CD4-positive, alpha-beta T cell (primary cell): ENCODE measurements at regions not wholly inside any gene's neighbourhood (a gene's known extent, or its start where the extent isn't known, plus 50 kb on each side); places are given as distances from the start of the nearest gene placed in this dataset.
"Not testable (repeated sequence)": the region's sequence is repeated elsewhere in the genome, so short reads cannot be mapped to it uniquely, and the experiment has no call there.

Experiments used
- ATAC-seq: fragments of 200-7000 bp; cut with Tn5 transposase; one replicate; pipeline ENCODE4 v1.10.0; 2022; ENCODE audit warnings: mild to moderate bottlenecking; ENCODE audit not compliant: poor library complexity
- CTCF ChIA-PET: fragments of 350-600 bp; sonication (Branson Sonifier 250); formaldehyde crosslinking; loops from one replicate; lab custom pipeline; 2021; ENCODE audit warnings: antibody characterized with exemption, inconsistent platforms; lab: Charles Lee
- POLR2A ChIA-PET: fragments of 350-600 bp; sonication (Branson Sonifier 250); formaldehyde crosslinking; loops from one replicate; lab custom pipeline; 2021; ENCODE audit warnings: antibody characterized with exemption, inconsistent platforms; lab: Charles Lee
- DNase-seq, 14 experiments: peaks; one replicate each; pipeline ENCODE4 v3.0.0-alpha.2; 2013 to 2020; ENCODE audit warnings: mixed read lengths in 2 of 14
- H3K27ac ChIP-seq, 2 donors: one replicate each; pipeline versions ENCODE4 v1.5.1 to v1.7.0; 2013; ENCODE audit warnings: low read length in 2 of 2, low read depth in 1 of 2, mild to moderate bottlenecking in 1 of 2
- H3K27me3 ChIP-seq, 2 experiments: 1 replicate in 1 of 2; 2 replicates in 1 of 2; pipeline versions ENCODE4 v1.6.1 to v1.7.0; 2013; ENCODE audit warnings: low read length in 2 of 2, control low read depth in 1 of 2, mild to moderate bottlenecking in 1 of 2, moderate library complexity in 1 of 2; ENCODE audit not compliant: insufficient read depth in 2 of 2, control insufficient read depth in 1 of 2
- H3K36me3 ChIP-seq: one replicate; pipeline ENCODE4 v1.6.1; 2013; ENCODE audit warnings: low read length, control low read depth; ENCODE audit not compliant: insufficient read depth
- H3K4me1 ChIP-seq: one replicate; pipeline ENCODE4 v1.6.1; 2013; ENCODE audit warnings: low read length, control low read depth; ENCODE audit not compliant: insufficient read depth
- H3K4me3 ChIP-seq: one replicate; pipeline ENCODE4 v1.5.1; 2013; ENCODE audit warnings: mild to moderate bottlenecking, low read length, moderate library complexity
- H3K9me3 ChIP-seq, 2 experiments: 1 replicate in 1 of 2; 2 replicates in 1 of 2; pipeline versions ENCODE4 v1.6.1 to v1.7.0; 2013; ENCODE audit warnings: low read length in 2 of 2, mild to moderate bottlenecking in 2 of 2, control low read depth in 1 of 2, moderate library complexity in 1 of 2; ENCODE audit not compliant: control insufficient read depth in 1 of 2, insufficient read depth in 1 of 2
- H3K27ac Mint-ChIP-seq: one replicate; pipeline ENCODE4 v1.8.0; 2020; ENCODE audit warnings: mixed read lengths
- H3K27me3 Mint-ChIP-seq: one replicate; pipeline ENCODE4 v1.8.0; 2021; ENCODE audit warnings: mixed read lengths
- H3K36me3 Mint-ChIP-seq: one replicate; pipeline ENCODE4 v1.8.0; 2021; ENCODE audit warnings: low read depth, mixed read lengths
- H3K4me1 Mint-ChIP-seq: one replicate; pipeline ENCODE4 v1.8.0; 2021; ENCODE audit warnings: low read depth, mixed read lengths
- H3K4me3 Mint-ChIP-seq: one replicate; pipeline ENCODE4 v1.8.0; 2020; ENCODE audit warnings: mild to moderate bottlenecking, mixed read lengths
- H3K9me3 Mint-ChIP-seq: one replicate; pipeline ENCODE4 v1.8.0; 2020; ENCODE audit warnings: mixed read lengths
- intact Hi-C, 2 experiments: fragments of 100-400 bp; cut with DNase I in 1 of 2; cut with micrococcal nuclease in 1 of 2; formaldehyde crosslinking; loops; one replicate each; pipeline versions ENCODE4 v1.15.1 to v1.9.0; 2023 to 2025; cut with DNase I, micrococcal nuclease
- TF ChIP-seq, protein P1 (sequence below): fragments of 200-600 bp; IDR thresholded peaks from one replicate; pipeline ENCODE4 v1.8.0; 2022; ENCODE audit warnings: antibody characterized with exemption, mild to moderate bottlenecking

DNA sequence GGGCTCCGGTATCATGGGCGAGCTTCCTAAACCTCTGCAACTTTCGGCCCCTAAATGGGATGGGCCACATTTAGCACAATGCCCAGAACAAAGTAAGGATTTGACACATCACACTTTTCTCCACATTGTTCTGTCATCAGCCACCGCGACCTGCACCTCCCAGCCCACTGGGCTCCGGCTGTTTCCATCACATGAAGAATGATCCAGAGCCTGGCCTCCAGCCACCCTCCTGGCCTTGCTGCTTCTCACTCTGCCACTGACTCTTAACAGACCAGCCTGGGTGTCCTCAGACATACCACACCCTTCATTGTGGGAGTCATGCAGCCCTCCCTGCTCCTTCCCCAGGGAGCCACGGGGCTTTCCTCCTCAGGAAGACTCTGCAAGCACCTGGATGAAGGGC is 113.7 kb downstream of the IGLL1 start:
- Mint-ChIP-seq H3K27ac (no peak overlapping the region), H3K9me3 (no peaks in the 10 kb centered on the region), H3K4me3 (no peak overlapping the region), H3K4me1 (no peaks in the 10 kb centered on the region), H3K27me3 (peaks cover 5% of the 10 kb centered on the region), H3K36me3 (no peaks in the 10 kb centered on the region)
- H3K27ac ChIP-seq, result no peak overlapping the region
- CTCF ChIA-PET, result no interaction called here
- H3K4me1 ChIP-seq, result no peaks in the 10 kb centered on the region
- H3K36me3 ChIP-seq, result no peaks in the 10 kb centered on the region
- no peaks in the 10 kb centered on the region for H3K9me3 ChIP-seq
- intact Hi-C loops, result no loop called here
- ATAC-seq (no peak), DNase-seq (no peak)
- H3K27me3 ChIP-seq, result peaks cover 2 to 13% of the 10 kb centered on the region in 2 experiments
- TF ChIP-seq, protein P1, sequence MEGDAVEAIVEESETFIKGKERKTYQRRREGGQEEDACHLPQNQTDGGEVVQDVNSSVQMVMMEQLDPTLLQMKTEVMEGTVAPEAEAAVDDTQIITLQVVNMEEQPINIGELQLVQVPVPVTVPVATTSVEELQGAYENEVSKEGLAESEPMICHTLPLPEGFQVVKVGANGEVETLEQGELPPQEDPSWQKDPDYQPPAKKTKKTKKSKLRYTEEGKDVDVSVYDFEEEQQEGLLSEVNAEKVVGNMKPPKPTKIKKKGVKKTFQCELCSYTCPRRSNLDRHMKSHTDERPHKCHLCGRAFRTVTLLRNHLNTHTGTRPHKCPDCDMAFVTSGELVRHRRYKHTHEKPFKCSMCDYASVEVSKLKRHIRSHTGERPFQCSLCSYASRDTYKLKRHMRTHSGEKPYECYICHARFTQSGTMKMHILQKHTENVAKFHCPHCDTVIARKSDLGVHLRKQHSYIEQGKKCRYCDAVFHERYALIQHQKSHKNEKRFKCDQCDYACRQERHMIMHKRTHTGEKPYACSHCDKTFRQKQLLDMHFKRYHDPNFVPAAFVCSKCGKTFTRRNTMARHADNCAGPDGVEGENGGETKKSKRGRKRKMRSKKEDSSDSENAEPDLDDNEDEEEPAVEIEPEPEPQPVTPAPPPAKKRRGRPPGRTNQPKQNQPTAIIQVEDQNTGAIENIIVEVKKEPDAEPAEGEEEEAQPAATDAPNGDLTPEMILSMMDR, result no peak
- H3K4me3 ChIP-seq, result no peak overlapping the region
- POLR2A ChIA-PET, result no interaction called here

DNA sequence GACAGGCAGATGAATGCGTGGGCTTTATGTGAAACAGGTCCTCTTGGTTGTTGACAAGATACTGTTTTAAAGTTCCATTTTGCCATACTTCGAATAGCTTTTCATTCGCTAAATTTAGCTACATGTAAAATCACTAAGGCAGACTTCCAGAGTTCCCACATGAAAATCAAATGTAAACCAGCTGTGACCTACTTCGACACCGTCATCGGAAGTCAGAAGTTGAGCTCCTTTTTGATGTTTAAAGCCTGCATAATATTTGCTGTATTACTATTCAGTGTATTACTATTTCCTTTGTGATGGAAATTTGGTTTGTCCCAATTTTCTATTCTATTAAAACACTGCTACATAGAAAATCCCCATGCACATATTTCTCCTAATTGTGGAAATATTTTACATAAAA is 115.3 kb downstream of the IGLL1 start:
- H3K4me1 ChIP-seq, H3K36me3 Mint-ChIP-seq, H3K27ac ChIP-seq, H3K9me3 Mint-ChIP-seq, H3K4me3 ChIP-seq, POLR2A ChIA-PET, intact Hi-C loops, ATAC-seq, H3K27ac Mint-ChIP-seq, H3K9me3 ChIP-seq, DNase-seq, H3K4me3 Mint-ChIP-seq, H3K4me1 Mint-ChIP-seq, H3K36me3 ChIP-seq, H3K27me3 Mint-ChIP-seq: not testable (repeated sequence)
- CTCF ChIA-PET, result interaction anchor here (1.5 kb wide), 1 partner anchor 10 kb away, joined by 4 read pairs; no protein-coding TSS in a partner anchor
- peaks cover 9 to 19% of the 10 kb centered on the region in 2 experiments for H3K27me3 ChIP-seq

DNA sequence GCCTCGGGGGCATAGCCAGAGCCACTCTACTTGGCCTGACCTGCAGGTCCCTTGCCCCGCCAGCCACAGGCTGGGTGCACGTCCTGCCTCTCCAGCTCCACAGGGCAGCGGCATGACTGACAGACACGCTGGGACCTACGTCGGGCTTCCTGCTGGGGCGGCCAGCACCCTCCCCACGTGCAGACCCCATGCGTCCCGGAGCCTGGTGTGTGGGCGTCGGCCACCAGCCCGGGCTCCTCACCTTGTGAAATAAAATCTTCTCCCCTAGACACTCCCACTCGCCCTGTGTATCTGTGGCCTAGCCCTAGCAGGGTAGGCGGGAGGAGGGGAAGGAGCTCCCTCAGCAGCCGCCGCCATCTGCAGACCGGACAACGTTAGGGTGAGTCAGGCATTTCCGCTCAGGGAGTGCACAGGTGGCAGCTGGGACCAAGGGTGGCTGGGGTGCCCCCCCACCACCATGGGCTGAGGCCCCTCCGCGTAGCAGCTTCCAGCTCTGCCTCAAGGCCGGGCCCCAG is 119.5 kb downstream of the IGLL1 start:
- H3K27ac ChIP-seq, H3K27ac Mint-ChIP-seq, CTCF ChIA-PET, POLR2A ChIA-PET, intact Hi-C loops, H3K9me3 Mint-ChIP-seq, H3K4me3 ChIP-seq, ATAC-seq, H3K4me1 ChIP-seq, H3K4me3 Mint-ChIP-seq, H3K36me3 ChIP-seq, DNase-seq, H3K36me3 Mint-ChIP-seq: not testable (repeated sequence)
- Mint-ChIP-seq H3K4me1 (peaks cover 12% of the 10 kb centered on the region), H3K27me3 (peaks cover 24% of the 10 kb centered on the region)
- peaks cover 0 to 17% of the 10 kb centered on the region in 2 experiments for H3K9me3 ChIP-seq
- H3K27me3 ChIP-seq, result peaks cover 21 to 32% of the 10 kb centered on the region in 2 experiments

DNA sequence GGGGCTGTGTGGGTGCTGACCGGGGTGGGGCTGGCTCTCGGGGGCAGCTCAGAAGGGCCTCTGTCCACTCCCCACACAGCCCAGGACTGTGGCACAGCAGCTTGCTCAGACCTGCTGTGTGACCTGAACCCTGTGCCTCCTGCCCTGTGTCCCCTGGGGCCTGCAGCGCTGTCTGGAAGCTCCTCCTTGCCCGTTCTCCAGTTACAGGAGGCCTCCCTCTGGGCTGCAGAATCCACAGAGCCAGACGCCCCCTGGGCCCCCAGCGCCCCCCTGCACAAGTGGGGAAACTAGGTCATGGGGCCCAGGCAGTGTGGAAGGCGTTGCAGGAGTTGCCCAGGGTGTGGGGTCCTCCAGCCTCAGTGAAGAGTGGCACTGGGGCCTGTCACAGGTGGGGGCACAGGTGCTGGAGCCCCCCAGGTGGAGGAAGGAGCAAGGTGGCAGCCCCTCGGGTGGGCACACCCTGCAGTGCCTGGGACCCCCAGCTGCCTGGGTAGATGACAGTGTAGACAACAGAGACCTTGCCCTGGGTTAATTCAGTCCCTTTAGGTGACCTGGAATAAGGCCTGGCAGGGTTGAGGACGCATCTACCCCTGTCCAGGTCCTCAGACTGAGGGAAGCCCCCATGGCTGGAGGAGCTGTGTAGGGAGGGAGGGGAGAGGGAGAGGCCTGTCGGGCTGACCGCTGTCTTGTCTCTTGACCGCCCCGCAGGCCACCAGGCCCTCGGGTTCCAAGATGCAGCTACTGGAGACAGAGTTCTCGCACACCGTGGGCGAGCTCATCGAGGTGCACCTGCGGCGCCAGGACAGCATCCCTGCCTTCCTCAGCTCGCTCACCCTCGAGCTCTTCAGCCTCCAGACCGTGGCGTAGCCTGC is 120.2 kb downstream of the IGLL1 start:
- DNase-seq, POLR2A ChIA-PET, CTCF ChIA-PET, H3K9me3 Mint-ChIP-seq, H3K4me3 Mint-ChIP-seq, H3K27ac ChIP-seq, intact Hi-C loops, H3K4me1 ChIP-seq, ATAC-seq, H3K27ac Mint-ChIP-seq, H3K36me3 Mint-ChIP-seq, H3K4me3 ChIP-seq, H3K36me3 ChIP-seq: not testable (repeated sequence)
- H3K27me3 Mint-ChIP-seq, result peaks cover 30% of the 10 kb centered on the region
- H3K9me3 ChIP-seq, result peaks cover 0 to 17% of the 10 kb centered on the region in 2 experiments
- H3K27me3 ChIP-seq, result peaks cover 21 to 32% of the 10 kb centered on the region in 2 experiments
- peaks cover 12% of the 10 kb centered on the region for H3K4me1 Mint-ChIP-seq
